Activated naive CD4-positive, alpha-beta T cell (primary cell): ENCODE measurements at regions not wholly inside any gene's neighbourhood (a gene's known extent, or its start where the extent isn't known, plus 50 kb on each side); places are given as distances from the start of the nearest gene placed in this dataset.

Experiments used
- DNase-seq, 4 experiments: peaks; one replicate each; lab custom pipeline; 2025; lab: John Stamatoyannopoulos, UW

DNA sequence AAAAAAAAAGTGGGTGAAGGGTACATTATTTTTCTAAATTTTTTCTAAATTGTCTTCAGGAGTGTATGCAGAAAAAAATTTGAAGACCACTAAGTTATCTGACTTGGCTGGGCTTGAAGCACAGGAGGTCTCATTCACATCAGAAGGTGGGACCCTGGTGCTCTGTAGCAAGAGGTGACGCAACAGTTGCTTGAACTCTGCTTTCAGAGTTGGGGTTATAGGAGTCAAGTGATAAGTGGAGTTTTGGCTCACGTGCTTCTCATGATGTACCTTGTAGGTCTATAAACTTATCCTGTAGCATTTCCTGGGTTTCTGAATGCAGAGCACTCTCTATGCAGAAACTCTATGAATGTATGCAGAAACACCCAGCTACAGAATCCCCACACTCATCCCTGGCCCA lies 58.5 kb upstream of the FOXC1 start:
- DNase-seq = no peak

DNA sequence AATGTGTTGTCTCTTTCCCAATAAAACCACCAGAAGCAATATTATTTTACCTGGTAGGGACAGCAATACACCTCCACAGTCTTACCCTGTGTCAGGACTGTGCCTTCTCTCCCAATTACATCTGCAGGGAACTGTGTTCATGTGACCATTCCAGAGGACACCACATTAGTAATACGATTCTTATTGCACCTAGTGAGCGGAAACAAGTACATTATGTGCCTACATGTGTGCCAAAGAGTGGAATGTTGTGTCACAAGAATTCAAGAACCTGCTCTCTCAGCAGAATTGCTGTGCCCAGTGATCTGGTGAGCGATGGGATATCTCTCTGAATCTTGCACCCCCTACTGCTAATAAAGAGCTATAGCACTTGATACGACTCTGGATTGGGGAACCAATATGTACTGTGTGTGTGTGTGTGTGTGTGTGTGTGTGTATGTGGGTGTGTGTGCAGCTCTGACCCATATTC lies 57.4 kb upstream of the FOXC1 start:
- DNase-seq = no peak

DNA sequence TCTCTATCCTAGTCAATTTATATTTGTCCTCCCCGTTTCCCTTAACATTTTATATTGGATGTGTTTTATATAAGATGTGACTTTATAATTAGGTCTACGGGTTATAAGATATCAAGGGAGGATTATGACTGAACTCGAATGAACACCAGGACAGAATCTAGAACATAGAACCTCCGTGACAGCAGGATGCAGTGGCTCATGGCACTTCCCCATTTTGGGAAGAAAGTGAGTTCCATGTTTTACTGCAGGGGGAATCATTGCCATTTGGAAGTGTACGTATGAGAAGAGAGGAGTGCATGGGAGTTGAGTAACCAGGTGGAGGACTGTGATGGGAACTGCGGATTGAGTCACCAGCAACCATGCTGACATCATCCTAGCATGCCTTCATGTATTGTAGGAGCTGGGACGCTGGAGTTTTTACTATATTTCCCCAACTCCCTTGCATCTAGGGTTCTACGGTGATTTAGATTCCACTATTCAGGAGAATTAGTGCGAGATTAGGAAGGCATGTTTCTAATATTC lies 56.1 kb upstream of the FOXC1 start:
- no peak for DNase-seq

DNA sequence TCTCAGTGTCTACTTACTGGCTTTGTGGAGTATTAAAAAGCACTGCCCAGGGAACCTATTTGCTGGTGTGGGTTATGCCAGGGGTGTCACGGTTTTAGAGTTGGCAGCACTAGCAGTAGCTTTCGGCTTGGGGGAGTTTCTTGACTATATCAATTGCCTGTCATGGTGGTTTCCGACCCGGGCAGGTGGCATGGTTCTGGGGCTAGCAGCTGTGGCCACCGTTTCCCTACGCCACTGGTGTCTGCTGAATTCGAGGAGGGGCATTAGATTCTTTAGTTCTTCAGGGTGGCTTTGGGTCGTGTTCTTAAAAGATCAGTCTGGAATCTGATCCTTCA lies 55.6 kb upstream of the FOXC1 start:
- DNase-seq = no peak

DNA sequence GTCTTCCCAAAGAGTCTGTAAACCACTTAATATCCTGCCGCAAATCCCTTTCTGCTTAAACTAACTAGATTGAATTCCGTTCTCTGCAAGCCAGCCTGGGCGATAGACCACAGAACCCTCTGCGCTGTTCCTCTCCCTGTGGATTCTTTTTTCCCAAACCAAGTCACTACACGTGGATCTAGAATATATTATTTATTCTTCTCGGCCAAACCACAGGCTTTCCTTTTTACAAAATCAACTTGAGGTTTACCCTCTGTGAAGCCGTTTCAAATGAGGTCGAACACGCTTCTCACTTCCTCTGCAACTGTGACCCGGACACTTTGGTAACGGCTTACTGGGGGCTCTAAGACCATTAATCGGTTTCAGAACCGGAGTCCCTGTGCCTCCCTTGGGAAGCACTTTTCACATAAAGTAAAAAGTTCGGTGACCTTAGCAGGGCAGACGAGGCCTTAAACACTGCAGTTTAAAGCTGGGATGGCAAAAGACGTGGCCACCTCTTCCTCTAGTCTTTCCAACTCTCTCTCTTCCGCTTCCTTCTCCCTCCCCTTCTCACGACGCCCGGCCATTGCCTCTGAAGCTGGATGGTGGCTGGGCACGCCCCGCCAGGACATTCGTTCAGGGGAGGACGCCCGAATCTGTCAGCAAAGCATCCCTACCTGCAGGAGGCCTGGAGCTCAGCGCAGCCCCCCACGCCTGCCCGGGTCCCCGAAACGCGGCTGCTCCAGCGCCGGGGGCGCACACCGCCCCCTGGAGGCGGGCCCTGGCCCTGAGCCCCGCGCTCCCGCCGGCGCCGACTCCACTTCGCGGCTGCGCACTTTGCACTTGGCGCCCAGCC lies 55.0 kb upstream of the FOXC1 start:
- peak in 3 of 4 experiments; percentile 24 to 59 (median 34) for DNase-seq

DNA sequence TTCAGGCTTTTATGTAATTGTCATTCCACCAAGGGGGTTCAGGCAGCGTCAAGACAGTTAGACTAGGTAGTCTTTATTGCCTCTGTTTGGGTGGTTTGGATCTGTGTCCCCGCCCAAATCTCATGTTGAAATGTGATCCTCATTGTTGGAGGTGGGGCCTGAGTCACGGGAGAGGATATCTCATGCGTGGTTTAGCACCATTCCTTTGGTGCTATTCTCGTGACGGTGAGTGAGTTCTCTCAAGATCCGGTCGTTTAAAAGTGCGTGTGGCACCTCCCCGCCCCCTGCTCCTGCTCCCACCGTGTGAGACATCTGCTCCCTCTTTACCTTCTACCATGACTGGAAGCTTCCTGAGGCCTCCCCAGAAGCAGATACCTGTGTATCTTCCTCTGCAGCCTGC lies 51.3 kb upstream of the FOXC1 start:
- no peak for DNase-seq
